Right lobe of liver (tissue), 6 donors: ENCODE measurements at regions not wholly inside any gene's neighbourhood (a gene's known extent, or its start where the extent isn't known, plus 50 kb on each side); places are given as distances from the start of the nearest gene placed in this dataset.

Experiments used
- ATAC-seq, 4 donors: fragments of 200-7000 bp; cut with Tn5 transposase; one replicate each; pipeline ENCODE4 v1.9.1; 2020; ENCODE audit warnings: mild to moderate bottlenecking in 4 of 4, moderate library complexity in 4 of 4
- DNase-seq, 3 donors: peaks; one replicate each; pipeline ENCODE4 v3.0.0-alpha.2; 2020
- H3K27ac ChIP-seq, 3 donors: fragments of 200-600 bp; one replicate each; pipeline ENCODE4 v1.8.0; 2022
- H3K27me3 ChIP-seq, 2 donors: fragments of 200-600 bp; one replicate each; pipeline ENCODE4 v1.8.0; 2022
- H3K36me3 ChIP-seq, 4 donors: fragments of 200-600 bp; sonication (generic) in 1 of 4; one replicate each; pipeline versions ENCODE4 v1.5.1 to v1.8.0; 2017 to 2022; ENCODE audit warnings: control low read depth in 1 of 4
- H3K4me1 ChIP-seq, 4 donors: fragments of 200-600 bp; sonication (generic) in 1 of 4; one replicate each; pipeline versions ENCODE4 v1.5.1 to v1.8.0; 2017 to 2022; ENCODE audit warnings: control low read depth in 1 of 4
- H3K4me3 ChIP-seq, 3 donors: fragments of 200-600 bp; one replicate each; pipeline ENCODE4 v1.8.0; 2022
- H3K9me3 ChIP-seq, 4 donors: fragments of 200-600 bp; sonication (generic) in 1 of 4; one replicate each; pipeline versions ENCODE4 v1.5.1 to v1.8.0; 2017 to 2022; ENCODE audit warnings: control low read depth in 1 of 4
- CTCF ChIP-seq, 4 donors: fragments of 200-600 bp in 3 of 4; fragments of 450-650 bp in 1 of 4; IDR thresholded peaks; one replicate each; pipeline versions ENCODE4 v1.5.1 to v1.8.0; 2016 to 2022; ENCODE audit warnings: antibody characterized with exemption in 4 of 4, mild to moderate bottlenecking in 2 of 4
- POLR2A ChIP-seq: fragments of 450-650 bp; IDR thresholded peaks from one replicate; pipeline ENCODE4 v1.6.1; 2017; ENCODE audit warnings: antibody characterized with exemption, mild to moderate bottlenecking
- WGBS: methylation state at CpG from one replicate; pipeline ENCODE4 v1.1.6; 2018; ENCODE audit warnings: low coverage, low lambda C conversion rate; ENCODE audit not compliant: insufficient coverage; ENCODE audit errors: missing lambda C conversion rate; 5-methylcytosine and 5-hydroxymethylcytosine counted together
- intact Hi-C, 2 donors: fragments of 100-400 bp; cut with DNase I; formaldehyde crosslinking; loops; one replicate each; pipeline versions ENCODE4 v1.11.2 to v1.14.1; 2022
- donor health status: DM: no; HTN: yes; CAD: no.
- donor health status: DM: no; HTN: no; CAD: no.
- donor health status: DM: no; HTN: no; CAD: no.
- donor health status: DM: no; HTN: yes; CAD: no.
- donor health status: DM: no; HTN: yes; CAD: no.

- no peak overlapping the region for H3K27ac ChIP-seq
- no peaks in the 10 kb centered on the region for H3K27me3 ChIP-seq
- H3K4me3 ChIP-seq = no peak overlapping the region
- H3K36me3 ChIP-seq = no peaks in the 10 kb centered on the region
- DNase-seq = no peak
- H3K9me3 ChIP-seq = no peaks in the 10 kb centered on the region
- TF ChIP-seq CTCF (IDR thresholded peaks at IDR 0.05) = no peak
- TF ChIP-seq POLR2A = no peak
- no peaks in the 10 kb centered on the region for H3K4me1 ChIP-seq
- intact Hi-C loops = no loop called here
- no peak for ATAC-seq
Observed at GRCh38 chr11:101278286-101278685, 148.7 kb upstream of the PGR start.

- no peak for ATAC-seq
- no peak overlapping the region for H3K4me3 ChIP-seq
- intact Hi-C loops = no loop called here
- H3K27ac ChIP-seq = no peak overlapping the region
- H3K9me3 ChIP-seq = no peaks in the 10 kb centered on the region
- no peaks in the 10 kb centered on the region for H3K27me3 ChIP-seq
- no peak for DNase-seq
- no peak for TF ChIP-seq CTCF (IDR thresholded peaks at IDR 0.05)
- TF ChIP-seq POLR2A = no peak
- H3K36me3 ChIP-seq = no peaks in the 10 kb centered on the region
- no peaks in the 10 kb centered on the region for H3K4me1 ChIP-seq
- 67% methylated on average over 1 of the region's 1 CpG for WGBS
Observed at GRCh38 chr11:101277036-101277435, 147.4 kb upstream of the PGR start.

GRCh38 chr11:101269990-101270660 lies 140.5 kb upstream of the PGR start:
- no peaks in the 10 kb centered on the region for H3K36me3 ChIP-seq
- TF ChIP-seq CTCF (IDR thresholded peaks at IDR 0.05) = no peak
- TF ChIP-seq POLR2A = no peak
- H3K27me3 ChIP-seq = no peaks in the 10 kb centered on the region
- intact Hi-C loops = no loop called here
- DNase-seq (peak in 1 of 3 donors; percentile 62), ATAC-seq (peak; percentile 71 to 88 (median 80))
- H3K4me1 ChIP-seq = peaks cover 0 to 27% (median 0%) of the 10 kb centered on the region in 4 donors
- no peak overlapping the region for H3K27ac ChIP-seq
- H3K4me3 ChIP-seq = no peak overlapping the region
- 36% methylated on average over 3 of the region's 3 CpGs for WGBS
- H3K9me3 ChIP-seq = no peaks in the 10 kb centered on the region

- Histone ChIP-seq H3K4me1 (peaks cover 0 to 27% (median 0%) of the 10 kb centered on the region in 4 donors), H3K9me3 (no peaks in the 10 kb centered on the region), H3K36me3 (no peaks in the 10 kb centered on the region), H3K4me3 (no peak overlapping the region), H3K27me3 (no peaks in the 10 kb centered on the region), H3K27ac (no peak overlapping the region)
- 69% methylated on average over 2 of the region's 2 CpGs for WGBS
- TF ChIP-seq CTCF (IDR thresholded peaks at IDR 0.05) (no peak), POLR2A (no peak)
- ATAC-seq = peak in 1 of 4 donors; percentile 25
- intact Hi-C loops = no loop called here
- DNase-seq = no peak
Observed at GRCh38 chr11:101269390-101269789, 139.8 kb upstream of the PGR start.

- H3K4me3 ChIP-seq = no peak overlapping the region
- no peaks in the 10 kb centered on the region for H3K9me3 ChIP-seq
- DNase-seq (no peak), ATAC-seq (peak; percentile 69 to 83 (median 72))
- intact Hi-C loops = no loop called here
- TF ChIP-seq CTCF (IDR thresholded peaks at IDR 0.05) (no peak), POLR2A (no peak)
- no peak overlapping the region for H3K27ac ChIP-seq
- no peaks in the 10 kb centered on the region for H3K27me3 ChIP-seq
- no peaks in the 10 kb centered on the region for H3K36me3 ChIP-seq
- peaks cover 0 to 27% (median 0%) of the 10 kb centered on the region in 4 donors for H3K4me1 ChIP-seq
Observed at GRCh38 chr11:101267654-101268053, 138.0 kb upstream of the PGR start.
